GM12873 (cell line): ENCODE measurements at regions not wholly inside any gene's neighbourhood (a gene's known extent, or its start where the extent isn't known, plus 50 kb on each side); places are given as distances from the start of the nearest gene placed in this dataset.

ENCODE experiments used
- CTCF ChIP-seq: IDR thresholded peaks from 2 replicates; pipeline ENCODE4 v1.5.1; 2012; ENCODE audit warnings: low read depth, mild to moderate bottlenecking, moderate library complexity, low read length, control low read depth; ENCODE audit not compliant: insufficient read depth; ENCODE audit errors: missing control alignments

- no peak for TF ChIP-seq CTCF
Observed at GRCh38 chr16:79811541-79811940, 211.0 kb upstream of the MAF start.

- no peak for TF ChIP-seq CTCF
Observed at GRCh38 chr16:79810449-79811189, 210.1 kb upstream of the MAF start.

- no peak for TF ChIP-seq CTCF
Observed at GRCh38 chr16:79809376-79809775, 208.8 kb upstream of the MAF start.

GRCh38 chr16:79808731-79809130 is 208.2 kb upstream of the MAF start:
- no peak for TF ChIP-seq CTCF

GRCh38 chr16:79806757-79807156 is 206.2 kb upstream of the MAF start:
- no peak for TF ChIP-seq CTCF

GRCh38 chr16:79805621-79806020 is 205.1 kb upstream of the MAF start:
- TF ChIP-seq CTCF, result no peak

- no peak for TF ChIP-seq CTCF
Observed at GRCh38 chr16:79801646-79802045, 201.1 kb upstream of the MAF start.
